ENCODE measurements at regions not wholly inside any gene's neighbourhood (a gene's known extent, or its start where the extent isn't known, plus 50 kb on each side); places are given as distances from the start of the nearest gene placed in this dataset.
A peak's percentile ranks its signal among the peaks of the same experiment; 100 is the strongest.

DNA sequence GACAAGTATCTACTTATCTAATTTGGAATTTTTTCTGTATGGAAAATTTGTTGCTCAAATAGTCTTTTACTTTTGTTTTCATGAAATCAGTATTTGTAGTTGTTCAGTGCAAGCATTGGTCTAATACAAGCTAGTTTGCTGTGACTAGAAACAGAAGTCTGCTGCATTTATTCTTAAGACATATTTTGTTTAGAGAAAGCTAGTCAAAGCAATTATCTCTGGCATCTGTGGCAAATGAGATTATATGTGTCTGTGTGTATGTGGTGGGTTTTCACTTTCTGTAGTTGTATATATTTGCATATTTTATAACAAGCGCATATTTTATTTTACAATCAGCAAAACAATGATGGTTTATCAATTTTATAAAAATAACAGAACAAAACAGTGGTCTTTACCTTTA lies 96.0 kb upstream of the SIAH1 start:
- Histone ChIP-seq H3K4me1 (ENCODE audit: control insufficient read depth, extremely low read depth, insufficient read depth, low read length) (no peaks in the 10 kb centered on the region), H3K9ac (ENCODE audit: control insufficient read depth, extremely low read depth, insufficient read depth, low read length) (no peak overlapping the region), H3K9me3 (ENCODE audit: control insufficient read depth, low read depth, low read length) (no peaks in the 10 kb centered on the region), H3K79me2 (ENCODE audit: control insufficient read depth, insufficient read depth, low read length) (no peaks in the 10 kb centered on the region), H4K20me1 (ENCODE audit: control insufficient read depth, extremely low read depth, insufficient read depth, low read length) (no peaks in the 10 kb centered on the region), H3K27me3 (ENCODE audit: control insufficient read depth, extremely low read depth, insufficient read depth, low read length) (no peaks in the 10 kb centered on the region), H2AFZ (ENCODE audit: control insufficient read depth, low read length) (no peak overlapping the region), H3K4me3 (ENCODE audit: control insufficient read depth in 2 of 3, extremely low read depth in 1 of 3, insufficient read depth in 2 of 3, low read depth in 1 of 3, low read length in 3 of 3) (no peak overlapping the region), H3K27ac (ENCODE audit: control insufficient read depth, insufficient read depth, low read length) (no peak overlapping the region), H3K9me1 (ENCODE audit: control insufficient read depth, extremely low read depth, insufficient read depth, low read length) (no peaks in the 10 kb centered on the region), H3K36me3 (ENCODE audit: control insufficient read depth in 2 of 2, extremely low read depth in 1 of 2, insufficient read depth in 2 of 2, low read length in 2 of 2) (no peaks in the 10 kb centered on the region), H3K4me2 (ENCODE audit: control insufficient read depth, extremely low read depth, insufficient read depth, low read depth, low read length) (no peak overlapping the region)
- DNase-seq (ENCODE audit: low read depth, low spot score), result no peak
- dilution Hi-C loops (cut with MboI; ENCODE audit: extremely low pct_ligation_motif_present, low sequenced_read_pairs), result no loop called here
- TF ChIP-seq, protein P1, sequence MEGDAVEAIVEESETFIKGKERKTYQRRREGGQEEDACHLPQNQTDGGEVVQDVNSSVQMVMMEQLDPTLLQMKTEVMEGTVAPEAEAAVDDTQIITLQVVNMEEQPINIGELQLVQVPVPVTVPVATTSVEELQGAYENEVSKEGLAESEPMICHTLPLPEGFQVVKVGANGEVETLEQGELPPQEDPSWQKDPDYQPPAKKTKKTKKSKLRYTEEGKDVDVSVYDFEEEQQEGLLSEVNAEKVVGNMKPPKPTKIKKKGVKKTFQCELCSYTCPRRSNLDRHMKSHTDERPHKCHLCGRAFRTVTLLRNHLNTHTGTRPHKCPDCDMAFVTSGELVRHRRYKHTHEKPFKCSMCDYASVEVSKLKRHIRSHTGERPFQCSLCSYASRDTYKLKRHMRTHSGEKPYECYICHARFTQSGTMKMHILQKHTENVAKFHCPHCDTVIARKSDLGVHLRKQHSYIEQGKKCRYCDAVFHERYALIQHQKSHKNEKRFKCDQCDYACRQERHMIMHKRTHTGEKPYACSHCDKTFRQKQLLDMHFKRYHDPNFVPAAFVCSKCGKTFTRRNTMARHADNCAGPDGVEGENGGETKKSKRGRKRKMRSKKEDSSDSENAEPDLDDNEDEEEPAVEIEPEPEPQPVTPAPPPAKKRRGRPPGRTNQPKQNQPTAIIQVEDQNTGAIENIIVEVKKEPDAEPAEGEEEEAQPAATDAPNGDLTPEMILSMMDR (optimal IDR thresholded peaks at IDR 0.05 in 1 of 3, IDR thresholded peaks at IDR 0.05 in 1 of 3, conservative IDR thresholded peaks at IDR 0.05 in 1 of 3; ENCODE audit: extremely low read depth in 1 of 3, insufficient read depth in 2 of 3, low read length in 3 of 3), result no peak
- TF ChIP-seq EZH2 (IDR thresholded peaks at IDR 0.05; ENCODE audit: low read length), result no peak
- FAIRE-seq, result no peak

DNA sequence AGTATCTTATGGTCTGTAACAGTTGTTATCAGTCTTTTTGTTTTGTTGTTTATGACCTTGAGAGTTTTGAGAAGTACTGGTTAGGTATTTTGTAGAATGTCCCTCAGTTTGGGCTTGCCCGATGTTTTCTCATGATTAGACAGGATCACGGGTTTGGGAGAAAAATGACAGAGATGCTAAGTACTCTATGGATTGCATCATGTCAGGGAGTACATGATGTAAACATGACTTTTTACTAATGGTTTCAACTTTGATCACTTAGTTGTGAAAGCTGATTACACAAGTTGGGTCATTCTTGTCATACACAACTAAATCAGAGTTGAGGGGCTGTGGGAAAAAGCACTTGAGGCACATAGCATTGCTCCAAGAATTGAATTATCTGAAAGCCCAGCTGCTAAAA lies 94.7 kb upstream of the SIAH1 start:
- H3K9ac ChIP-seq (ENCODE audit: control insufficient read depth, extremely low read depth, insufficient read depth, low read length), result no peak overlapping the region
- H3K4me1 ChIP-seq (ENCODE audit: control insufficient read depth, extremely low read depth, insufficient read depth, low read length), result no peaks in the 10 kb centered on the region
- H3K9me3 ChIP-seq (ENCODE audit: control insufficient read depth, low read depth, low read length), result no peaks in the 10 kb centered on the region
- no peaks in the 10 kb centered on the region for H4K20me1 ChIP-seq (ENCODE audit: control insufficient read depth, extremely low read depth, insufficient read depth, low read length)
- H3K79me2 ChIP-seq (ENCODE audit: control insufficient read depth, insufficient read depth, low read length), result no peaks in the 10 kb centered on the region
- TF ChIP-seq EZH2 (IDR thresholded peaks at IDR 0.05; ENCODE audit: low read length), result no peak
- TF ChIP-seq, protein P1 (optimal IDR thresholded peaks at IDR 0.05 in 1 of 3, IDR thresholded peaks at IDR 0.05 in 1 of 3, conservative IDR thresholded peaks at IDR 0.05 in 1 of 3; ENCODE audit: extremely low read depth in 1 of 3, insufficient read depth in 2 of 3, low read length in 3 of 3), result no peak
- no peaks in the 10 kb centered on the region for H3K36me3 ChIP-seq (ENCODE audit: control insufficient read depth in 2 of 2, extremely low read depth in 1 of 2, insufficient read depth in 2 of 2, low read length in 2 of 2)
- H3K4me3 ChIP-seq (ENCODE audit: control insufficient read depth in 2 of 3, extremely low read depth in 1 of 3, insufficient read depth in 2 of 3, low read depth in 1 of 3, low read length in 3 of 3), result no peak overlapping the region
- FAIRE-seq (peak; percentile 68), DNase-seq (ENCODE audit: low read depth, low spot score) (no peak)
- H3K27ac ChIP-seq (ENCODE audit: control insufficient read depth, insufficient read depth, low read length), result no peak overlapping the region
- no peaks in the 10 kb centered on the region for H3K27me3 ChIP-seq (ENCODE audit: control insufficient read depth, extremely low read depth, insufficient read depth, low read length)
- H3K9me1 ChIP-seq (ENCODE audit: control insufficient read depth, extremely low read depth, insufficient read depth, low read length), result no peaks in the 10 kb centered on the region
- H2AFZ ChIP-seq (ENCODE audit: control insufficient read depth, low read length), result no peak overlapping the region
- H3K4me2 ChIP-seq (ENCODE audit: control insufficient read depth, extremely low read depth, insufficient read depth, low read depth, low read length), result no peak overlapping the region
- dilution Hi-C loops (cut with MboI; ENCODE audit: extremely low pct_ligation_motif_present, low sequenced_read_pairs), result no loop called here

Measured in keratinocyte (primary cell).